GM23338 (cell line): ENCODE measurements at regions not wholly inside any gene's neighbourhood (a gene's known extent, or its start where the extent isn't known, plus 50 kb on each side); places are given as distances from the start of the nearest gene placed in this dataset.

Experiments used
- ATAC-seq: fragments of 200-7000 bp; cut with Tn5 transposase; 3 replicates; pipeline ENCODE4 v1.9.1; 2020
- DNase-seq: peaks from one replicate; pipeline ENCODE4 v3.0.0-alpha.2; 2015; ENCODE audit warnings: low spot score
- H2AFZ ChIP-seq: fragments of 200-600 bp; sonication (generic); 2 replicates; pipeline ENCODE4 v1.8.0; 2016; ENCODE audit warnings: antibody characterized with exemption, mild to moderate bottlenecking, moderate library complexity
- H3F3A ChIP-seq: fragments of 200-600 bp; sonication (generic); replicated peaks from 2 replicates; pipeline ENCODE4 v1.8.0; 2017; ENCODE audit warnings: antibody characterized with exemption, mixed run types, low read depth
- H3K27ac ChIP-seq: fragments of 200-600 bp; sonication (generic); 2 replicates; pipeline ENCODE4 v1.6.1; 2016; ENCODE audit warnings: low read depth
- H3K27me3 ChIP-seq: fragments of 200-600 bp; sonication (generic); 2 replicates; pipeline ENCODE4 v1.8.0; 2016; ENCODE audit warnings: mild to moderate bottlenecking, mixed run types, moderate library complexity; ENCODE audit not compliant: insufficient read depth
- H3K36me3 ChIP-seq: fragments of 200-600 bp; sonication (generic); 2 replicates; pipeline ENCODE4 v1.8.0; 2016; ENCODE audit warnings: mild to moderate bottlenecking; ENCODE audit not compliant: insufficient read depth
- H3K4me1 ChIP-seq: fragments of 200-600 bp; sonication (generic); 2 replicates; pipeline ENCODE4 v1.8.0; 2016; ENCODE audit warnings: mild to moderate bottlenecking, moderate library complexity; ENCODE audit not compliant: insufficient read depth
- H3K4me2 ChIP-seq: fragments of 200-600 bp; sonication (generic); 2 replicates; pipeline ENCODE4 v1.7.1; 2017; ENCODE audit warnings: mixed run types
- H3K4me3 ChIP-seq: fragments of 200-600 bp; sonication (generic); 2 replicates; pipeline ENCODE4 v1.6.1; 2016; ENCODE audit warnings: mixed run types
- H3K79me2 ChIP-seq: fragments of 200-600 bp; sonication (generic); replicated peaks from 2 replicates; pipeline ENCODE4 v1.8.0; 2017; ENCODE audit warnings: mild to moderate bottlenecking; ENCODE audit not compliant: insufficient read depth
- H3K9me2 ChIP-seq: fragments of 200-600 bp; sonication (generic); 2 replicates; pipeline ENCODE4 v1.8.0; 2017; ENCODE audit not compliant: insufficient read depth
- H4K20me1 ChIP-seq: fragments of 200-600 bp; sonication (generic); replicated peaks from 2 replicates; pipeline ENCODE4 v1.8.0; 2017; ENCODE audit warnings: mild to moderate bottlenecking; ENCODE audit not compliant: insufficient read depth
- H3K27ac Mint-ChIP-seq: 2 replicates; pipeline ENCODE4 v1.8.0; 2020; ENCODE audit warnings: inconsistent platforms, mild to moderate bottlenecking, moderate library complexity, mixed read lengths
- H3K27me3 Mint-ChIP-seq: 3 replicates; pipeline ENCODE4 v1.8.0; 2022; ENCODE audit warnings: low read depth, mild to moderate bottlenecking, moderate library complexity, mixed read lengths, inconsistent platforms; ENCODE audit not compliant: insufficient read depth, poor library complexity
- H3K36me3 Mint-ChIP-seq: 3 replicates; pipeline ENCODE4 v1.8.0; 2021; ENCODE audit warnings: low read depth, mild to moderate bottlenecking, inconsistent platforms, moderate library complexity, mixed read lengths
- H3K4me1 Mint-ChIP-seq: 3 replicates; pipeline ENCODE4 v1.8.0; 2020; ENCODE audit warnings: mild to moderate bottlenecking, inconsistent platforms, mixed read lengths
- H3K4me3 Mint-ChIP-seq: 3 replicates; pipeline ENCODE4 v1.8.0; 2021; ENCODE audit warnings: moderate library complexity, mild to moderate bottlenecking, inconsistent platforms, mixed read lengths
- H3K9me3 Mint-ChIP-seq: 3 replicates; pipeline ENCODE4 v1.8.0; 2020; ENCODE audit warnings: moderate library complexity, mild to moderate bottlenecking, inconsistent platforms, mixed read lengths
- CREB1 ChIP-seq: fragments of 250-450 bp; sonication (Bioruptor Pico); IDR thresholded peaks from 2 replicates; pipeline ENCODE4 v1.5.0; 2020; ENCODE audit warnings: low read depth, mild to moderate bottlenecking, moderate library complexity
- CTCF ChIP-seq, 2 experiments: fragments of 200-600 bp in 1 of 2; sonication (generic) in 1 of 2; conservative IDR thresholded peaks; 2 replicates each; pipeline versions ENCODE4 v1.5.1 to v1.6.1; 2016 to 2017; ENCODE audit warnings: antibody characterized with exemption in 2 of 2, low read depth in 2 of 2, mild to moderate bottlenecking in 2 of 2, moderate library complexity in 1 of 2
- ETS1 ChIP-seq: IDR thresholded peaks from 2 replicates; pipeline ENCODE4 v1.6.1; 2016; ENCODE audit warnings: antibody characterized with exemption
- EZH2 ChIP-seq: fragments of 200-600 bp; sonication (generic); IDR thresholded peaks from one replicate; pipeline ENCODE4 v1.8.0; 2017; ENCODE audit warnings: antibody characterized with exemption, mild to moderate bottlenecking, low read depth; ENCODE audit not compliant: unreplicated experiment
- EZH2phosphoT487 ChIP-seq: fragments of 200-600 bp; sonication (generic); IDR thresholded peaks from one replicate; pipeline ENCODE4 v1.8.1; 2018; ENCODE audit warnings: antibody characterized with exemption; ENCODE audit not compliant: unreplicated experiment
- JUNB ChIP-seq: IDR thresholded peaks from one replicate; pipeline ENCODE4 v1.6.1; 2016; ENCODE audit warnings: antibody characterized with exemption; ENCODE audit not compliant: unreplicated experiment
- NANOG ChIP-seq: IDR thresholded peaks from 2 replicates; pipeline ENCODE4 v1.6.1; 2016; ENCODE audit warnings: antibody characterized with exemption, borderline replicate concordance
- POLR2AphosphoS5 ChIP-seq: IDR thresholded peaks from 2 replicates; pipeline ENCODE4 v1.6.1; 2016; ENCODE audit warnings: antibody characterized with exemption, low read depth
- REST ChIP-seq: IDR thresholded peaks from one replicate; pipeline ENCODE4 v1.6.1; 2018; ENCODE audit warnings: antibody characterized with exemption; ENCODE audit not compliant: unreplicated experiment
- STAT1 ChIP-seq: IDR thresholded peaks from one replicate; pipeline ENCODE4 v1.6.1; 2016; ENCODE audit warnings: antibody characterized with exemption; ENCODE audit not compliant: unreplicated experiment
- ZNF114 ChIP-seq: fragments of 250-450 bp; sonication (Bioruptor Pico); IDR thresholded peaks from 2 replicates; pipeline ENCODE4 v1.5.0; 2020; ENCODE audit warnings: mild to moderate bottlenecking, moderate library complexity
- ZNF331 ChIP-seq: fragments of 250-450 bp; sonication (Bioruptor Pico); IDR thresholded peaks from 2 replicates; pipeline ENCODE4 v1.5.0; 2020; ENCODE audit warnings: low read depth, mild to moderate bottlenecking, moderate library complexity
- TF ChIP-seq, protein P1 (sequence below): fragments of 250-450 bp; sonication (Bioruptor Pico); IDR thresholded peaks from 2 replicates; pipeline ENCODE4 v1.5.0; 2020; ENCODE audit warnings: mild to moderate bottlenecking, moderate library complexity

- Histone ChIP-seq H2AFZ (no peak overlapping the region), H3K4me2 (no peak overlapping the region), H3K4me1 (peaks cover 27% of the 10 kb centered on the region), H3K27me3 (no peaks in the 10 kb centered on the region), H4K20me1 (no peaks in the 10 kb centered on the region), H3K4me3 (no peak overlapping the region), H3K79me2 (no peaks in the 10 kb centered on the region), H3K27ac (no peak overlapping the region), H3K36me3 (no peaks in the 10 kb centered on the region), H3F3A (no peaks in the 10 kb centered on the region), H3K9me2 (no peaks in the 10 kb centered on the region)
- H3K36me3 Mint-ChIP-seq = no peaks in the 10 kb centered on the region
- TF ChIP-seq JUNB = no peak
- no peak for TF ChIP-seq EZH2phosphoT487
- TF ChIP-seq EZH2 = no peak
- TF ChIP-seq ZNF331 (CRISPR knock-in tag) = no peak
- no peak for TF ChIP-seq REST
- no peak for TF ChIP-seq STAT1
- TF ChIP-seq POLR2AphosphoS5 = no peak
- no peak for TF ChIP-seq ZNF114
- TF ChIP-seq, protein P1, sequence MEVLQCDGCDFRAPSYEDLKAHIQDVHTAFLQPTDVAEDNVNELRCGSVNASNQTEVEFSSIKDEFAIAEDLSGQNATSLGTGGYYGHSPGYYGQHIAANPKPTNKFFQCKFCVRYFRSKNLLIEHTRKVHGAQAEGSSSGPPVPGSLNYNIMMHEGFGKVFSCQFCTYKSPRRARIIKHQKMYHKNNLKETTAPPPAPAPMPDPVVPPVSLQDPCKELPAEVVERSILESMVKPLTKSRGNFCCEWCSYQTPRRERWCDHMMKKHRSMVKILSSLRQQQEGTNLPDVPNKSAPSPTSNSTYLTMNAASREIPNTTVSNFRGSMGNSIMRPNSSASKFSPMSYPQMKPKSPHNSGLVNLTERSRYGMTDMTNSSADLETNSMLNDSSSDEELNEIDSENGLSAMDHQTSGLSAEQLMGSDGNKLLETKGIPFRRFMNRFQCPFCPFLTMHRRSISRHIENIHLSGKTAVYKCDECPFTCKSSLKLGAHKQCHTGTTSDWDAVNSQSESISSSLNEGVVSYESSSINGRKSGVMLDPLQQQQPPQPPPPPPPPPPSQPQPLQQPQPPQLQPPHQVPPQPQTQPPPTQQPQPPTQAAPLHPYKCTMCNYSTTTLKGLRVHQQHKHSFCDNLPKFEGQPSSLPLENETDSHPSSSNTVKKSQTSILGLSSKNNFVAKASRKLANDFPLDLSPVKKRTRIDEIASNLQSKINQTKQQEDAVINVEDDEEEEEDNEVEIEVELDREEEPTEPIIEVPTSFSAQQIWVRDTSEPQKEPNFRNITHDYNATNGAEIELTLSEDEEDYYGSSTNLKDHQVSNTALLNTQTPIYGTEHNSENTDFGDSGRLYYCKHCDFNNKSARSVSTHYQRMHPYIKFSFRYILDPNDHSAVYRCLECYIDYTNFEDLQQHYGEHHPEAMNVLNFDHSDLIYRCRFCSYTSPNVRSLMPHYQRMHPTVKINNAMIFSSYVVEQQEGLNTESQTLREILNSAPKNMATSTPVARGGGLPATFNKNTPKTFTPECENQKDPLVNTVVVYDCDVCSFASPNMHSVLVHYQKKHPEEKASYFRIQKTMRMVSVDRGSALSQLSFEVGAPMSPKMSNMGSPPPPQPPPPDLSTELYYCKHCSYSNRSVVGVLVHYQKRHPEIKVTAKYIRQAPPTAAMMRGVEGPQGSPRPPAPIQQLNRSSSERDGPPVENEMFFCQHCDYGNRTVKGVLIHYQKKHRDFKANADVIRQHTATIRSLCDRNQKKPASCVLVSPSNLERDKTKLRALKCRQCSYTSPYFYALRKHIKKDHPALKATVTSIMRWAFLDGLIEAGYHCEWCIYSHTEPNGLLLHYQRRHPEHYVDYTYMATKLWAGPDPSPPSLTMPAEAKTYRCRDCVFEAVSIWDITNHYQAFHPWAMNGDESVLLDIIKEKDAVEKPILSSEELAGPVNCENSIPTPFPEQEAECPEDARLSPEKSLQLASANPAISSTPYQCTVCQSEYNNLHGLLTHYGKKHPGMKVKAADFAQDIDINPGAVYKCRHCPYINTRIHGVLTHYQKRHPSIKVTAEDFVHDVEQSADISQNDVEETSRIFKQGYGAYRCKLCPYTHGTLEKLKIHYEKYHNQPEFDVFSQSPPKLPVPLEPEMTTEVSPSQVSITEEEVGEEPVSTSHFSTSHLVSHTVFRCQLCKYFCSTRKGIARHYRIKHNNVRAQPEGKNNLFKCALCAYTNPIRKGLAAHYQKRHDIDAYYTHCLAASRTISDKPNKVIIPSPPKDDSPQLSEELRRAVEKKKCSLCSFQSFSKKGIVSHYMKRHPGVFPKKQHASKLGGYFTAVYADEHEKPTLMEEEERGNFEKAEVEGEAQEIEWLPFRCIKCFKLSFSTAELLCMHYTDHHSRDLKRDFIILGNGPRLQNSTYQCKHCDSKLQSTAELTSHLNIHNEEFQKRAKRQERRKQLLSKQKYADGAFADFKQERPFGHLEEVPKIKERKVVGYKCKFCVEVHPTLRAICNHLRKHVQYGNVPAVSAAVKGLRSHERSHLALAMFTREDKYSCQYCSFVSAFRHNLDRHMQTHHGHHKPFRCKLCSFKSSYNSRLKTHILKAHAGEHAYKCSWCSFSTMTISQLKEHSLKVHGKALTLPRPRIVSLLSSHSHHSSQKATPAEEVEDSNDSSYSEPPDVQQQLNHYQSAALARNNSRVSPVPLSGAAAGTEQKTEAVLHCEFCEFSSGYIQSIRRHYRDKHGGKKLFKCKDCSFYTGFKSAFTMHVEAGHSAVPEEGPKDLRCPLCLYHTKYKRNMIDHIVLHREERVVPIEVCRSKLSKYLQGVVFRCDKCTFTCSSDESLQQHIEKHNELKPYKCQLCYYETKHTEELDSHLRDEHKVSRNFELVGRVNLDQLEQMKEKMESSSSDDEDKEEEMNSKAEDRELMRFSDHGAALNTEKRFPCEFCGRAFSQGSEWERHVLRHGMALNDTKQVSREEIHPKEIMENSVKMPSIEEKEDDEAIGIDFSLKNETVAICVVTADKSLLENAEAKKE (CRISPR knock-in tag) = no peak
- no peak for TF ChIP-seq CTCF (conservative IDR thresholded peaks at IDR 0.05; ENCODE audit: low read depth in 2 of 2)
- no peak for TF ChIP-seq ETS1
- TF ChIP-seq NANOG = no peak
- TF ChIP-seq CREB1 (CRISPR knock-in tag) = no peak
- H3K4me1 Mint-ChIP-seq = peaks cover 28% of the 10 kb centered on the region
- no peaks in the 10 kb centered on the region for H3K9me3 Mint-ChIP-seq
- no peak overlapping the region for H3K27ac Mint-ChIP-seq
- DNase-seq (no peak), ATAC-seq (no peak)
- no peak overlapping the region for H3K4me3 Mint-ChIP-seq
- peaks cover 2% of the 10 kb centered on the region for H3K27me3 Mint-ChIP-seq
Observed at GRCh38 chr6:132972254-132972653, 157.9 kb downstream of the RPS12 start.
